ENCODE measurements at regions not wholly inside any gene's neighbourhood (a gene's known extent, or its start where the extent isn't known, plus 50 kb on each side); places are given as distances from the start of the nearest gene placed in this dataset.

DNA sequence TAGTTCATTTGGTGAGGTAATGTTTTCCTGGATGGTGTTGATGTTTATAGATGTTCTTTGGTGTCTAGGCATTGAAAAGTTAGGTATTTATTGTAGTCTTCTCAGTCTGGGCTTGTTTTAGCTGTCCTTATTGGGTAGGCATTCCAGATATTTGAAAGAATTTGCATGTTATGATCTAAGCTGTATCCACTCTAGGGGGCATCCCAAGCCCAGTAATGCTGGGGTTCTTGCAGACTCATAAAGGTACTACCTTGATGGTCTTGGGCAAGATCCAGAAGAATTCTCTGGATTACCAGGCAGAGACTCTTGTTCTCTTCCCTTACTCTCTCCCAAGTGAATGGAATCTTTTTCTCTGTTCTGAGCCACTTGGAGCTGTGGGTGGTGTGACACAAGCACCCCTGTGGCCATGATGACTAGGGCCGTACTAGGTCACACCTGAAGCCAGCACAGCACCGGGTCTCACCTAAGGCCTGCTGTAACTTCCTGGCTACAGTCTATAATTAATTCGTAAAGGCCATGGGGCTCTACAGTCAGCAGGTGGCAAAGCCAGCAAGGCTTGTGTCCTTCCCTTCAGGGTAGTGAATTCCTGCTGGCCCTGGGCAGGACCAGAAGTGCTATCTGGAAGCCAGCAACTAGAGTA, 74.8 kb upstream of the PDE4B start:
- H3K27me3 Mint-ChIP-seq (ENCODE audit: insufficient read depth, low read depth, poor library complexity), result peaks cover 3% of the 10 kb centered on the region
- ATAC-seq (peak; percentile 57), DNase-seq (ENCODE audit: low spot score) (peak; percentile 48)
- no peak overlapping the region for H3K4me3 ChIP-seq
- no peaks in the 10 kb centered on the region for H3K36me3 ChIP-seq (ENCODE audit: insufficient read depth)
- H3K27ac Mint-ChIP-seq, result peak overlapping the region; percentile 4; the same call in 1 of the 2 replicates
- no peaks in the 10 kb centered on the region for H3K27me3 ChIP-seq (ENCODE audit: insufficient read depth)
- no peaks in the 10 kb centered on the region for H3K9me2 ChIP-seq (ENCODE audit: insufficient read depth)
- no peaks in the 10 kb centered on the region for H3F3A ChIP-seq (replicated peaks; ENCODE audit: low read depth)
- H2AFZ ChIP-seq, result no peak overlapping the region
- no peaks in the 10 kb centered on the region for H3K79me2 ChIP-seq (replicated peaks; ENCODE audit: insufficient read depth)
- H4K20me1 ChIP-seq (replicated peaks; ENCODE audit: insufficient read depth), result no peaks in the 10 kb centered on the region
- H3K4me1 Mint-ChIP-seq, result peaks cover 2% of the 10 kb centered on the region; the same call in 2 of the 3 replicates
- no peak overlapping the region for H3K4me2 ChIP-seq
- TF ChIP-seq, protein P1, sequence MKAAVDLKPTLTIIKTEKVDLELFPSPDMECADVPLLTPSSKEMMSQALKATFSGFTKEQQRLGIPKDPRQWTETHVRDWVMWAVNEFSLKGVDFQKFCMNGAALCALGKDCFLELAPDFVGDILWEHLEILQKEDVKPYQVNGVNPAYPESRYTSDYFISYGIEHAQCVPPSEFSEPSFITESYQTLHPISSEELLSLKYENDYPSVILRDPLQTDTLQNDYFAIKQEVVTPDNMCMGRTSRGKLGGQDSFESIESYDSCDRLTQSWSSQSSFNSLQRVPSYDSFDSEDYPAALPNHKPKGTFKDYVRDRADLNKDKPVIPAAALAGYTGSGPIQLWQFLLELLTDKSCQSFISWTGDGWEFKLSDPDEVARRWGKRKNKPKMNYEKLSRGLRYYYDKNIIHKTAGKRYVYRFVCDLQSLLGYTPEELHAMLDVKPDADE (IDR thresholded peaks at IDR 0.05), result no peak
- TF ChIP-seq, protein P2, sequence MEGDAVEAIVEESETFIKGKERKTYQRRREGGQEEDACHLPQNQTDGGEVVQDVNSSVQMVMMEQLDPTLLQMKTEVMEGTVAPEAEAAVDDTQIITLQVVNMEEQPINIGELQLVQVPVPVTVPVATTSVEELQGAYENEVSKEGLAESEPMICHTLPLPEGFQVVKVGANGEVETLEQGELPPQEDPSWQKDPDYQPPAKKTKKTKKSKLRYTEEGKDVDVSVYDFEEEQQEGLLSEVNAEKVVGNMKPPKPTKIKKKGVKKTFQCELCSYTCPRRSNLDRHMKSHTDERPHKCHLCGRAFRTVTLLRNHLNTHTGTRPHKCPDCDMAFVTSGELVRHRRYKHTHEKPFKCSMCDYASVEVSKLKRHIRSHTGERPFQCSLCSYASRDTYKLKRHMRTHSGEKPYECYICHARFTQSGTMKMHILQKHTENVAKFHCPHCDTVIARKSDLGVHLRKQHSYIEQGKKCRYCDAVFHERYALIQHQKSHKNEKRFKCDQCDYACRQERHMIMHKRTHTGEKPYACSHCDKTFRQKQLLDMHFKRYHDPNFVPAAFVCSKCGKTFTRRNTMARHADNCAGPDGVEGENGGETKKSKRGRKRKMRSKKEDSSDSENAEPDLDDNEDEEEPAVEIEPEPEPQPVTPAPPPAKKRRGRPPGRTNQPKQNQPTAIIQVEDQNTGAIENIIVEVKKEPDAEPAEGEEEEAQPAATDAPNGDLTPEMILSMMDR (conservative IDR thresholded peaks at IDR 0.05; ENCODE audit: low read depth in 2 of 2), result peak; percentile 52 to 68
- H3K36me3 Mint-ChIP-seq (ENCODE audit: low read depth), result no peaks in the 10 kb centered on the region
- H3K4me3 Mint-ChIP-seq, result no peak overlapping the region
- H3K27ac ChIP-seq (ENCODE audit: low read depth), result no peak overlapping the region
- H3K9me3 Mint-ChIP-seq, result no peaks in the 10 kb centered on the region
- H3K4me1 ChIP-seq (ENCODE audit: insufficient read depth), result no peaks in the 10 kb centered on the region

DNA sequence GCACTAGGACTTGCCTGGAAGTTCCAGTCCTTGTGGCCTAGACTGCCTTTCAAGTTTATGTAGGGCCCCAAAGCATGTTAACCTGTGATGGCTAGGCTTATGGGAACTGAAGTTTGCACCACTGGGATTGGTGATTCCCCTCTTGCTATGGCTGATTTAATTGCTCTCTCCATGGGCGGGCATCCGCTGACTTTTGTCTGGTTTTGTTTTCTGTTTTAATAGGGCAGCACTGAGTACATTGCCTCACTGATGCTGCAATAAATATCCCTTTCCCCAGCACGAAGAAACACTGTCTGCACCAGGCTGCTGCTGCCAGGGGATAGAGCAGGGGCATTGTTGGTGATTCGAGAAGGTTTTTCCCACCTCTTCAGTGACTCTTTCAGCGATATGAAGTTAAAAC, 73.3 kb upstream of the PDE4B start:
- Histone ChIP-seq H3K27ac (ENCODE audit: low read depth) (no peak overlapping the region), H3K79me2 (replicated peaks; ENCODE audit: insufficient read depth) (no peaks in the 10 kb centered on the region), H3K27me3 (ENCODE audit: insufficient read depth) (no peaks in the 10 kb centered on the region), H3K36me3 (ENCODE audit: insufficient read depth) (no peaks in the 10 kb centered on the region), H4K20me1 (replicated peaks; ENCODE audit: insufficient read depth) (no peaks in the 10 kb centered on the region), H2AFZ (no peak overlapping the region), H3K9me2 (ENCODE audit: insufficient read depth) (no peaks in the 10 kb centered on the region), H3K4me2 (no peak overlapping the region), H3K4me1 (ENCODE audit: insufficient read depth) (no peaks in the 10 kb centered on the region), H3F3A (replicated peaks; ENCODE audit: low read depth) (no peaks in the 10 kb centered on the region), H3K4me3 (no peak overlapping the region)
- H3K27ac Mint-ChIP-seq, result no peak overlapping the region
- H3K36me3 Mint-ChIP-seq (ENCODE audit: low read depth), result no peaks in the 10 kb centered on the region
- peaks cover 2% of the 10 kb centered on the region; the same call in 2 of the 3 replicates for H3K4me1 Mint-ChIP-seq
- H3K27me3 Mint-ChIP-seq (ENCODE audit: insufficient read depth, low read depth, poor library complexity), result peaks cover 3% of the 10 kb centered on the region
- H3K4me3 Mint-ChIP-seq, result no peak overlapping the region
- no peak for ATAC-seq
- DNase-seq (ENCODE audit: low spot score), result no peak
- H3K9me3 Mint-ChIP-seq, result no peaks in the 10 kb centered on the region
- TF ChIP-seq EZH2 (IDR thresholded peaks at IDR 0.05; ENCODE audit: low read depth, unreplicated experiment), result no peak
- TF ChIP-seq NANOG (IDR thresholded peaks at IDR 0.05; ENCODE audit: borderline replicate concordance), result no peak
- TF ChIP-seq, protein P3, sequence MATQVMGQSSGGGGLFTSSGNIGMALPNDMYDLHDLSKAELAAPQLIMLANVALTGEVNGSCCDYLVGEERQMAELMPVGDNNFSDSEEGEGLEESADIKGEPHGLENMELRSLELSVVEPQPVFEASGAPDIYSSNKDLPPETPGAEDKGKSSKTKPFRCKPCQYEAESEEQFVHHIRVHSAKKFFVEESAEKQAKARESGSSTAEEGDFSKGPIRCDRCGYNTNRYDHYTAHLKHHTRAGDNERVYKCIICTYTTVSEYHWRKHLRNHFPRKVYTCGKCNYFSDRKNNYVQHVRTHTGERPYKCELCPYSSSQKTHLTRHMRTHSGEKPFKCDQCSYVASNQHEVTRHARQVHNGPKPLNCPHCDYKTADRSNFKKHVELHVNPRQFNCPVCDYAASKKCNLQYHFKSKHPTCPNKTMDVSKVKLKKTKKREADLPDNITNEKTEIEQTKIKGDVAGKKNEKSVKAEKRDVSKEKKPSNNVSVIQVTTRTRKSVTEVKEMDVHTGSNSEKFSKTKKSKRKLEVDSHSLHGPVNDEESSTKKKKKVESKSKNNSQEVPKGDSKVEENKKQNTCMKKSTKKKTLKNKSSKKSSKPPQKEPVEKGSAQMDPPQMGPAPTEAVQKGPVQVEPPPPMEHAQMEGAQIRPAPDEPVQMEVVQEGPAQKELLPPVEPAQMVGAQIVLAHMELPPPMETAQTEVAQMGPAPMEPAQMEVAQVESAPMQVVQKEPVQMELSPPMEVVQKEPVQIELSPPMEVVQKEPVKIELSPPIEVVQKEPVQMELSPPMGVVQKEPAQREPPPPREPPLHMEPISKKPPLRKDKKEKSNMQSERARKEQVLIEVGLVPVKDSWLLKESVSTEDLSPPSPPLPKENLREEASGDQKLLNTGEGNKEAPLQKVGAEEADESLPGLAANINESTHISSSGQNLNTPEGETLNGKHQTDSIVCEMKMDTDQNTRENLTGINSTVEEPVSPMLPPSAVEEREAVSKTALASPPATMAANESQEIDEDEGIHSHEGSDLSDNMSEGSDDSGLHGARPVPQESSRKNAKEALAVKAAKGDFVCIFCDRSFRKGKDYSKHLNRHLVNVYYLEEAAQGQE (IDR thresholded peaks at IDR 0.05; ENCODE audit: unreplicated experiment), result no peak
- no peak for TF ChIP-seq EZH2phosphoT487 (IDR thresholded peaks at IDR 0.05; ENCODE audit: unreplicated experiment)
- TF ChIP-seq CREB1 (CRISPR knock-in tag; IDR thresholded peaks at IDR 0.05; ENCODE audit: low read depth), result no peak
- TF ChIP-seq STAT1 (IDR thresholded peaks at IDR 0.05; ENCODE audit: unreplicated experiment), result no peak
- TF ChIP-seq, protein P2 (conservative IDR thresholded peaks at IDR 0.05; ENCODE audit: low read depth in 2 of 2), result no peak
